Aorta (tissue), 5 donors: ENCODE measurements at regions not wholly inside any gene's neighbourhood (a gene's known extent, or its start where the extent isn't known, plus 50 kb on each side); places are given as distances from the start of the nearest gene placed in this dataset.

Experiments used
- ATAC-seq: fragments of 200-7000 bp; cut with Tn5 transposase; one replicate; pipeline ENCODE4 v1.9.1; 2022; ENCODE audit warnings: moderate library complexity; ENCODE audit not compliant: low FRiP score
- DNase-seq, 2 donors: peaks; one replicate each; pipeline ENCODE4 v3.0.0-alpha.2; 2020
- H3K27ac ChIP-seq, 2 donors: one replicate each; pipeline ENCODE4 v1.5.1; 2013; ENCODE audit warnings: low read length in 2 of 2, mild to moderate bottlenecking in 2 of 2, moderate library complexity in 2 of 2, control low read depth in 1 of 2, inconsistent platforms in 1 of 2, low read depth in 1 of 2
- H3K27me3 ChIP-seq, 2 donors: one replicate each; pipeline ENCODE4 v1.6.1; 2013; ENCODE audit warnings: control low read depth in 1 of 2, low read length in 1 of 2, mild to moderate bottlenecking in 1 of 2, moderate library complexity in 1 of 2; ENCODE audit not compliant: insufficient read depth in 2 of 2, control insufficient read depth in 1 of 2
- H3K36me3 ChIP-seq, 2 donors: one replicate each; pipeline ENCODE4 v1.6.1; 2013; ENCODE audit warnings: control low read depth in 1 of 2, low read length in 1 of 2, mild to moderate bottlenecking in 1 of 2; ENCODE audit not compliant: insufficient read depth in 2 of 2, control insufficient read depth in 1 of 2
- H3K4me1 ChIP-seq, 2 donors: one replicate each; pipeline ENCODE4 v1.6.1; 2013; ENCODE audit warnings: low read length in 2 of 2, control low read depth in 1 of 2, mild to moderate bottlenecking in 1 of 2, moderate library complexity in 1 of 2; ENCODE audit not compliant: insufficient read depth in 2 of 2, control insufficient read depth in 1 of 2
- H3K4me3 ChIP-seq, 2 donors: one replicate each; pipeline ENCODE4 v1.5.1; 2013; ENCODE audit warnings: low read length in 2 of 2, control low read depth in 1 of 2, mild to moderate bottlenecking in 1 of 2
- H3K9me3 ChIP-seq: one replicate; pipeline ENCODE4 v1.6.1; 2013; ENCODE audit warnings: mild to moderate bottlenecking, low read length; ENCODE audit not compliant: control insufficient read depth
- WGBS, 2 donors: extraction: QIAGEN DNeasy Blood & Tissue Kit; methylation state at CpG; one replicate each; pipeline ENCODE4 v1.1.7; 2013; 5-methylcytosine and 5-hydroxymethylcytosine counted together
- intact Hi-C, 2 donors: fragments of 100-400 bp; cut with DNase I; formaldehyde crosslinking; loops; one replicate each; pipeline versions ENCODE4 v1.14.2 to v1.15.0; 2022
- donor health status: healthy with polysubstance abuse.
- donor health status: Bipolar disorder and iron deficiency.
- donor health status: DM: no; HTN: no; CAD: no.
- donor health status: DM: no; HTN: no; CAD: no.
- donor health status: DM: yes; HTN: yes; CAD: no.

GRCh38 chr4:24230955-24231354 is 341.1 kb upstream of the PPARGC1A start:
- ATAC-seq (no peak), DNase-seq (no peak)
- Histone ChIP-seq H3K27ac (no peak overlapping the region), H3K9me3 (peaks cover 3% of the 10 kb centered on the region), H3K4me1 (peaks cover 0 to 3% of the 10 kb centered on the region in 2 donors), H3K27me3 (no peaks in the 10 kb centered on the region), H3K36me3 (no peaks in the 10 kb centered on the region), H3K4me3 (no peak overlapping the region)
- intact Hi-C loops, result no loop called here
- WGBS, 2 donors, result 90% methylated on average over 6 of the region's 6 CpGs

- peaks cover 3% of the 10 kb centered on the region for H3K9me3 ChIP-seq
- DNase-seq (no peak), ATAC-seq (no peak)
- 82 to 83% methylated on average over 4 of the region's 4 CpGs for WGBS, 2 donors
- H3K36me3 ChIP-seq, result no peaks in the 10 kb centered on the region
- no peaks in the 10 kb centered on the region for H3K27me3 ChIP-seq
- no peak overlapping the region for H3K27ac ChIP-seq
- peaks cover 0 to 3% of the 10 kb centered on the region in 2 donors for H3K4me1 ChIP-seq
- intact Hi-C loops, result no loop called here
- no peak overlapping the region for H3K4me3 ChIP-seq
Measured at GRCh38 chr4:24229978-24230377, 340.1 kb upstream of the PPARGC1A start.

GRCh38 chr4:24228692-24229091 is 338.8 kb upstream of the PPARGC1A start:
- Histone ChIP-seq H3K27me3 (no peaks in the 10 kb centered on the region), H3K9me3 (peaks cover 3% of the 10 kb centered on the region), H3K4me3 (no peak overlapping the region), H3K36me3 (no peaks in the 10 kb centered on the region), H3K27ac (no peak overlapping the region), H3K4me1 (peaks cover 0 to 3% of the 10 kb centered on the region in 2 donors)
- intact Hi-C loops, result no loop called here
- 86 to 93% methylated on average over 4 of the region's 4 CpGs for WGBS, 2 donors
- DNase-seq (no peak), ATAC-seq (no peak)

- Histone ChIP-seq H3K9me3 (peaks cover 3% of the 10 kb centered on the region), H3K27ac (no peak overlapping the region), H3K36me3 (no peaks in the 10 kb centered on the region), H3K27me3 (no peaks in the 10 kb centered on the region), H3K4me1 (peaks cover 0 to 3% of the 10 kb centered on the region in 2 donors), H3K4me3 (no peak overlapping the region)
- 34 to 39% methylated on average over 4 of the region's 4 CpGs for WGBS, 2 donors
- DNase-seq (no peak), ATAC-seq (peak; percentile 23)
- intact Hi-C loops, result no loop called here
Measured at GRCh38 chr4:24226667-24227066, 336.8 kb upstream of the PPARGC1A start.

- WGBS, 2 donors, result 46% methylated on average over 10 of the region's 10 CpGs
- Histone ChIP-seq H3K9me3 (peaks cover 3% of the 10 kb centered on the region), H3K4me1 (peaks cover 0 to 3% of the 10 kb centered on the region in 2 donors), H3K36me3 (no peaks in the 10 kb centered on the region), H3K27me3 (no peaks in the 10 kb centered on the region), H3K4me3 (no peak overlapping the region), H3K27ac (no peak overlapping the region)
- ATAC-seq (no peak), DNase-seq (no peak)
- intact Hi-C loops, result no loop called here
Measured at GRCh38 chr4:24226023-24226422, 336.2 kb upstream of the PPARGC1A start.

- no peak overlapping the region for H3K4me3 ChIP-seq
- H3K27ac ChIP-seq, result no peak overlapping the region
- no peak for DNase-seq
- no peaks in the 10 kb centered on the region for H3K27me3 ChIP-seq
- H3K4me1 ChIP-seq, result peaks cover 0 to 3% of the 10 kb centered on the region in 2 donors
- ATAC-seq, result no peak
- intact Hi-C loops, result no loop called here
- H3K36me3 ChIP-seq, result no peaks in the 10 kb centered on the region
- peaks cover 3% of the 10 kb centered on the region for H3K9me3 ChIP-seq
- WGBS, 2 donors, result 86 to 87% methylated on average over 4 of the region's 4 CpGs
Measured at GRCh38 chr4:24224446-24224845, 334.6 kb upstream of the PPARGC1A start.

GRCh38 chr4:24219209-24219608 is 329.4 kb upstream of the PPARGC1A start:
- Histone ChIP-seq H3K27ac (no peak overlapping the region), H3K9me3 (peaks cover 3% of the 10 kb centered on the region), H3K4me3 (no peak overlapping the region), H3K27me3 (no peaks in the 10 kb centered on the region), H3K36me3 (no peaks in the 10 kb centered on the region), H3K4me1 (no peaks in the 10 kb centered on the region)
- intact Hi-C loops, result no loop called here
- ATAC-seq (no peak), DNase-seq (no peak)
- WGBS, 2 donors, result 70 to 71% methylated on average over 8 of the region's 8 CpGs

GRCh38 chr4:24218566-24218965 is 328.7 kb upstream of the PPARGC1A start:
- DNase-seq (no peak), ATAC-seq (no peak)
- Histone ChIP-seq H3K9me3 (peaks cover 3% of the 10 kb centered on the region), H3K4me3 (no peak overlapping the region), H3K27ac (no peak overlapping the region), H3K36me3 (no peaks in the 10 kb centered on the region), H3K4me1 (no peaks in the 10 kb centered on the region), H3K27me3 (no peaks in the 10 kb centered on the region)
- intact Hi-C loops, result no loop called here

GRCh38 chr4:24214796-24215195 is 324.9 kb upstream of the PPARGC1A start:
- Histone ChIP-seq H3K36me3 (no peaks in the 10 kb centered on the region), H3K9me3 (peaks cover 3% of the 10 kb centered on the region), H3K4me1 (no peaks in the 10 kb centered on the region), H3K27ac (no peak overlapping the region), H3K27me3 (no peaks in the 10 kb centered on the region), H3K4me3 (no peak overlapping the region)
- 82 to 87% methylated on average over 3 of the region's 3 CpGs for WGBS, 2 donors
- DNase-seq, result no peak
- intact Hi-C loops, result no loop called here
- no peak for ATAC-seq
